Left lung (tissue), 4 donors: ENCODE measurements at regions not wholly inside any gene's neighbourhood (a gene's known extent, or its start where the extent isn't known, plus 50 kb on each side); places are given as distances from the start of the nearest gene placed in this dataset.

ENCODE experiments used
- ATAC-seq: fragments of 200-7000 bp; cut with Tn5 transposase; one replicate; pipeline ENCODE4 v1.9.1; 2020; ENCODE audit warnings: moderate library complexity
- DNase-seq, 4 donors: peaks; one replicate each; pipeline ENCODE4 v3.0.0-alpha.2; 2013 to 2020
- H3K27ac ChIP-seq, 2 donors: fragments of 200-600 bp; sonication (generic) in 1 of 2; one replicate each; pipeline versions ENCODE4 v1.5.0 to v1.8.0; 2020 to 2021
- H3K27me3 ChIP-seq, 2 donors: fragments of 200-600 bp; sonication (generic) in 1 of 2; one replicate each; pipeline versions ENCODE4 v1.5.0 to v1.8.0; 2020 to 2021
- H3K36me3 ChIP-seq, 2 donors: fragments of 200-600 bp; sonication (generic) in 1 of 2; one replicate each; pipeline versions ENCODE4 v1.5.0 to v1.8.0; 2020 to 2021
- H3K4me1 ChIP-seq, 2 donors: fragments of 200-600 bp; one replicate each; pipeline ENCODE4 v1.8.0; 2021
- H3K4me3 ChIP-seq, 2 donors: fragments of 200-600 bp; sonication (generic) in 1 of 2; one replicate each; pipeline versions ENCODE4 v1.5.0 to v1.8.0; 2020 to 2021; ENCODE audit warnings: mild to moderate bottlenecking in 1 of 2
- H3K9me3 ChIP-seq, 2 donors: fragments of 200-600 bp; sonication (generic) in 1 of 2; one replicate each; pipeline versions ENCODE4 v1.5.0 to v1.8.0; 2020 to 2021
- intact Hi-C, 2 donors: fragments of 100-400 bp; cut with DNase I; formaldehyde crosslinking; loops; one replicate each; pipeline versions ENCODE4 v1.11.2 to v1.14.2; 2022
- TF ChIP-seq, protein P1 (sequence below), 2 donors: fragments of 200-600 bp; sonication (generic) in 1 of 2; IDR thresholded peaks; one replicate each; pipeline versions ENCODE4 v1.5.0 to v1.8.0; 2021; ENCODE audit warnings: antibody characterized with exemption in 2 of 2
- donor health status: DM: no; HTN: yes; CAD: no.
- donor health status: DM: no; HTN: no; CAD: no.

DNA sequence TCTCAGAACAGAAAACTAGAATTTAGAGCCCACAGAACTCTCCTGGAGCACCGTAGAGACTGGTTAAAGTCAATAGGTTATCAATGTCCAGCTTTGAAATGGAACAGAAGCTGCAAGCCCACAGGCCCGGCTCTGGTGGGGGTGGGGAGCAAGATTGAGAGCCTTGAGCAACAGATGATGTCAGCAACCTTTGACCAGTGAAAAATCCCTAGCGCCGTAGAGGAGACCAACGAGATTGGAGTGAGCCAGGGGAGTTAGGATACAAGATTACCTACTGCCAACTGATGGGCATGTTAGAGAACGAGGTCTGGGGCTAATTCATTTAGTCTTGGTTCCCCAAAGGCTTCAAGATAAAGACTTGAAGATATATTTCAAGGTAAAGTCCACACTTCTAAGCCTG lies 345.5 kb upstream of the LMCD1 start:
- ATAC-seq (no peak), DNase-seq (no peak)
- H3K9me3 ChIP-seq: no peaks in the 10 kb centered on the region
- no peaks in the 10 kb centered on the region for H3K27me3 ChIP-seq
- H3K4me1 ChIP-seq: no peaks in the 10 kb centered on the region
- TF ChIP-seq, protein P1, sequence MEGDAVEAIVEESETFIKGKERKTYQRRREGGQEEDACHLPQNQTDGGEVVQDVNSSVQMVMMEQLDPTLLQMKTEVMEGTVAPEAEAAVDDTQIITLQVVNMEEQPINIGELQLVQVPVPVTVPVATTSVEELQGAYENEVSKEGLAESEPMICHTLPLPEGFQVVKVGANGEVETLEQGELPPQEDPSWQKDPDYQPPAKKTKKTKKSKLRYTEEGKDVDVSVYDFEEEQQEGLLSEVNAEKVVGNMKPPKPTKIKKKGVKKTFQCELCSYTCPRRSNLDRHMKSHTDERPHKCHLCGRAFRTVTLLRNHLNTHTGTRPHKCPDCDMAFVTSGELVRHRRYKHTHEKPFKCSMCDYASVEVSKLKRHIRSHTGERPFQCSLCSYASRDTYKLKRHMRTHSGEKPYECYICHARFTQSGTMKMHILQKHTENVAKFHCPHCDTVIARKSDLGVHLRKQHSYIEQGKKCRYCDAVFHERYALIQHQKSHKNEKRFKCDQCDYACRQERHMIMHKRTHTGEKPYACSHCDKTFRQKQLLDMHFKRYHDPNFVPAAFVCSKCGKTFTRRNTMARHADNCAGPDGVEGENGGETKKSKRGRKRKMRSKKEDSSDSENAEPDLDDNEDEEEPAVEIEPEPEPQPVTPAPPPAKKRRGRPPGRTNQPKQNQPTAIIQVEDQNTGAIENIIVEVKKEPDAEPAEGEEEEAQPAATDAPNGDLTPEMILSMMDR (IDR thresholded peaks at IDR 0.05): no peak
- intact Hi-C loops: no loop called here
- no peak overlapping the region for H3K27ac ChIP-seq
- no peak overlapping the region for H3K4me3 ChIP-seq
- no peaks in the 10 kb centered on the region for H3K36me3 ChIP-seq

DNA sequence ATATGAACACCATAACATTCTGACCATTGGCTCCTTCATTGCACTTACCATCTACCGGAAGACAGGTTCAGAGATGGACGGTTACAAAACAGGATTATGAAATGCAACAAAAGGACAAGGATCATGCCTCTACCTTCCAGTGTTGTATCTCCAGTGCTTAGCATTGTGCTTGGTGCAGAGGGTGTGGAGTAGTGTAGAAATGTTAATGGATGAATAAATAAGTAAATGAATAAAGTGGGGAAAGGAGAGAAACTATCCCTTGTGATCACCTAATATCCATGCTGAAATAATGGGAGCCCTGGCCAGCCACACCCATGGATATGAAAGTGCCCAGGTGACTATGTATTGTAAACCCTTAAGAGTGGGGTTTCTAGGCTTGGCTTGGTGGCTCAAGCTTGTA lies 344.8 kb upstream of the LMCD1 start:
- TF ChIP-seq, protein P1 (IDR thresholded peaks at IDR 0.05): no peak
- no peaks in the 10 kb centered on the region for H3K9me3 ChIP-seq
- DNase-seq: no peak

DNA sequence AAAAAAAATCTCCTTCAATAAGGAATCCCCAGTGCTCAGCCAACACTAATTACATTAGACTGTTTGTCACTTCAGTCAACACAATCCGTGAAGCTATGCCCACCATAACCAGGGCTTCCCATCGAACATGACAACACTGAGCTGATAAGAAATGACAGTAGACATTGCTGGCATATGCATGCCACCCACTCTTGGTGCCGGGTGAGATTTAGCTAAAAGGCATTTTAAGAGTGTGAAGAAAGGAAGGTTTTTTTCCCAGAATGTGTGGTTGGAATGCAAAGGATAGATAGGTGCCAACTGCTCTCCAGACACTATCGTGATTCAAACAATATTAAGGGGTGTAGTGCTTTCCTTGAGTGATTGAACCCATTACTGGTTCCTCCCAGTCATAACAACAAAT lies 344.0 kb upstream of the LMCD1 start:
- ATAC-seq (no peak), DNase-seq (no peak)
- no peaks in the 10 kb centered on the region for H3K27me3 ChIP-seq
- no peak overlapping the region for H3K27ac ChIP-seq
- intact Hi-C loops: no loop called here
- TF ChIP-seq, protein P1 (IDR thresholded peaks at IDR 0.05): no peak
- H3K4me3 ChIP-seq: no peak overlapping the region
- H3K9me3 ChIP-seq: no peaks in the 10 kb centered on the region
- H3K36me3 ChIP-seq: no peaks in the 10 kb centered on the region
- no peaks in the 10 kb centered on the region for H3K4me1 ChIP-seq

More for the DNA sequence above, 344.8 kb upstream of the LMCD1 start:
- Histone ChIP-seq H3K27ac (no peak overlapping the region), H3K4me3 (no peak overlapping the region), H3K27me3 (no peaks in the 10 kb centered on the region), H3K4me1 (no peaks in the 10 kb centered on the region), H3K36me3 (no peaks in the 10 kb centered on the region)
- intact Hi-C loops: no loop called here
- ATAC-seq: no peak

DNA sequence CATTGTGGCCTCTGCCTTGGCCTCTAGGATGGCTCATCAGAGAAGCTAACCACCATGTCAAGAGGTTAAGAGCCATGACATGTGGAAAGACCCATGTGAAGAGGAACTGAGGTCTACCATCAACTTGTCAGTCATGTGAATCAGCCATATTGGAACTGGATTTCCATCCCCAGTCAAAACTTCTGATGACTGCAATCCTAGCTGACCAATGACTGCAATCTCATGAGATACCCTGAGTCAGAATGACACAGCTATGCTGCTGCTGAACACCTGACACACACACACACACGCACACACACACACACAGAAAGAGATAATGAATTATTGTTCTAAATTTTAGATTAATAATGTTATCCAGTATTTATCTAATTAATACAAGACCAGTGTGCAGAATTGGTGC lies 337.5 kb upstream of the LMCD1 start:
- no peak overlapping the region for H3K4me3 ChIP-seq

DNA sequence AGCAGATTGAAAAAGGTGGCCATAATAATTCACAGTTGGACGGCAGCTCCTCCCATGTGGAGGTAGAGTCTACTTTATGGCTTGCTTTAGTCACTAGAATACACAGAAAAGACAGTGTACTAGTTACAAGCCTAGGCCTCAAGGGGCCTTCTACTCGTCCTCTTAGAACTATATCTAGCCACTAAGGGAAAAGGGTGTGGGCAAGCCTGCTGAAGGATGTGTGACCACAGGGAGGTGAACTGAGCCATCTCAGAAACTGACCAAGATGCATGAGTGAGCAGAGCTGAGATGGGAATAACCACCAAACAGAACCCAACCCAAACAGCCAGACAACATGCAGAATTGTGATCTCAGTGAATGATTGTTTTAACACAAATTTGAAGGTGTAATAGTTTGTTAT lies 335.6 kb upstream of the LMCD1 start:
- H3K27ac ChIP-seq: no peak overlapping the region
- TF ChIP-seq, protein P1 (IDR thresholded peaks at IDR 0.05): no peak
- no peak for DNase-seq
- no peak overlapping the region for H3K4me3 ChIP-seq
- no peaks in the 10 kb centered on the region for H3K9me3 ChIP-seq
- intact Hi-C loops: no loop called here
- no peaks in the 10 kb centered on the region for H3K36me3 ChIP-seq
- H3K27me3 ChIP-seq: no peaks in the 10 kb centered on the region
- no peaks in the 10 kb centered on the region for H3K4me1 ChIP-seq
- no peak for ATAC-seq

More for the DNA sequence above, 337.5 kb upstream of the LMCD1 start:
- ATAC-seq (no peak), DNase-seq (no peak)
- no peak overlapping the region for H3K27ac ChIP-seq
- no peaks in the 10 kb centered on the region for H3K4me1 ChIP-seq
- TF ChIP-seq, protein P1 (IDR thresholded peaks at IDR 0.05): no peak
- H3K27me3 ChIP-seq: no peaks in the 10 kb centered on the region
- intact Hi-C loops: no loop called here
- no peaks in the 10 kb centered on the region for H3K36me3 ChIP-seq
- no peaks in the 10 kb centered on the region for H3K9me3 ChIP-seq
